HG03280 (cell line): ENCODE measurements at regions not wholly inside any gene's neighbourhood (a gene's known extent, or its start where the extent isn't known, plus 50 kb on each side); places are given as distances from the start of the nearest gene placed in this dataset.
"Not testable (repeated sequence)": the region's sequence is repeated elsewhere in the genome, so short reads cannot be mapped to it uniquely, and the experiment has no call there.

Experiments used
- ATAC-seq: cut with Tn5 transposase; IDR thresholded peaks from one replicate; pipeline ENCODE4 v1.9.1; 2021; ENCODE audit warnings: mild to moderate bottlenecking, moderate library complexity; ENCODE audit not compliant: unreplicated experiment

DNA sequence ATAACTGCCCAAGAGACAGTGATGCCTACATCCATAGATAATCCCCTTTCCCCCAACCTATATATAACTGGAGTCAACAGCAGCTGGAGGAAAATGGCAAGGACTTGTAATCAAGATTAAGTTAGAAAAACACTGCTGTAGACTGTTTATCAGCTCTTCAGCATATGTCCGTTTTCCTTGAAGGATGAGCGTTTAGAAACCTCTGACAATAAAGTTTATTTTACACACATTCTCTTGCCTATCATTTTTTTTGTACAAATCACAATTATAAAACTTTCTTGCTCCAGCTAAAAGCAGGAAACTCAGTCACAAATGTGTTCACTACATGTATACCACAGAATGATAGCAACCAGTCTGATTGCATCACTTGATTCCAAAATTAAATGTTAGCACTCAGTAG is 50.8 kb downstream of the PPIAL4G start:
- not testable (repeated sequence) for ATAC-seq

DNA sequence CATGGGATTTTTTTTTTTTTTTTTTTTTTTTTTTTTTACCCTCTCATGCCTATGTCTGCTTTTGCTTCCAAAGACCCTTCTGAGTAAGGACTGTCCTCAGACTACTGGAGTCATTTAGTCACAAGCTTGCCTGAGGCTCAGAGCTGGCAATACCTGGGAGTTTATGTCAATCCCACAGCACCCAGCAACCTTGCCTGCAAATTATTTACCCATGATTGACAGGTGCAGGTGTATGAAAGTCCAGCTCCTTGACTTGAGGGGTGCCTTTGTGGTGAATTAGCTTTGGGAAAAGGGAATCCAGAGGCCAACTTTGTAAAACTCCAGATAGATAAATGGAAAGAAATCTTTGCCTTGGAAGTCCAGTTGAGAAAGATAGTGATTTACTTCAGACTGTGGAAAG is 53.2 kb downstream of the PPIAL4G start:
- ATAC-seq, result not testable (repeated sequence)

DNA sequence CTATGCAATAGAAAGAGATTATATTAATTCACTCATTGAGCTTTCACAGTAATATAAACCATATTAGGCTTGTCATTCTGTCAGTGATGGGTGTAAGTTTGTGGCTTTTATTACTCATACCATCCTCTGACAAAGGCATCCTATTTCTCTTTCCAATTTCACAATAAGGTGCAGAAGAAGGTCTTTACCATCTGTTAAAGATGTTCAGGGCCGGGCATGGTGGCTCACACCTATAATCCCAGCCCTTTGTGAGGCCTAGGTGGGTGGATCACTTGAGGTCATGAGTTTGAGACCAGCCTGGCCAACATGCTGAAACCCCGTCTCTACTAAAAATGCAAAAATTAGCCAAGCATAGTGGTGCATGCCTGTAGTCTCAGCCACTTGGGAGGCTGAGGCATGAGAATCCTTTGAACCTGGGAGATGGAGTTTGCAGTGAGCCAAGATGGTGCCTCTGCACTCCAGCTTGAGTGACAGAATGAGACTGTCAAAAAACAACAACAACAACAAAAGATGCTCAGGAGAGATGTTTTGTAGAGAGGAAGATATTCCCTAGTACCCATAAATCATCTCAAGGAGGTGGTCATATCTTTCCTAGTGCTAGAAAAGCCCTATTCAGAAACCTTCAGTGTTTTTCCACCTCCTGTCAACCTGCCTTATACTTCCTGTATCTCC is 56.0 kb downstream of the PPIAL4G start:
- ATAC-seq, result not testable (repeated sequence)

DNA sequence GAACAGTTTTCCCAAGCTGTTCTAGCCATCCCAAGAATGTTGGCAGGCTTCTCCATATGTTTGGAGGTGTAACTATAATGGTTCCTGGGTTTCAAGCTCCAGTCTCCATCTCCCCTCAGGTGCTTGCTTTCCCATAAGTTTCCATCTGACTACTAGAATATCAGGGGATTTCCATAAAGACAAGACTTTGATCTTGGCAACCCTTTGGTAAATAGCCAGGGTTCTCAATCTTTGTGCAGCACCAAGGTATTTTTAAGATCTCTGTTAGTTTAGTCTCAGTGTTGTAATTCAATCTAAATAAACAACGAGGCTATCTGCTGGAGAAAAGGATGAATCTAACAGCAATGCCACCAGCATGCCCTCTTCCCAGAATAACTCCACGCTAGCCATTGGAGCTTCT is 56.7 kb downstream of the PPIAL4G start:
- ATAC-seq, result not testable (repeated sequence)

DNA sequence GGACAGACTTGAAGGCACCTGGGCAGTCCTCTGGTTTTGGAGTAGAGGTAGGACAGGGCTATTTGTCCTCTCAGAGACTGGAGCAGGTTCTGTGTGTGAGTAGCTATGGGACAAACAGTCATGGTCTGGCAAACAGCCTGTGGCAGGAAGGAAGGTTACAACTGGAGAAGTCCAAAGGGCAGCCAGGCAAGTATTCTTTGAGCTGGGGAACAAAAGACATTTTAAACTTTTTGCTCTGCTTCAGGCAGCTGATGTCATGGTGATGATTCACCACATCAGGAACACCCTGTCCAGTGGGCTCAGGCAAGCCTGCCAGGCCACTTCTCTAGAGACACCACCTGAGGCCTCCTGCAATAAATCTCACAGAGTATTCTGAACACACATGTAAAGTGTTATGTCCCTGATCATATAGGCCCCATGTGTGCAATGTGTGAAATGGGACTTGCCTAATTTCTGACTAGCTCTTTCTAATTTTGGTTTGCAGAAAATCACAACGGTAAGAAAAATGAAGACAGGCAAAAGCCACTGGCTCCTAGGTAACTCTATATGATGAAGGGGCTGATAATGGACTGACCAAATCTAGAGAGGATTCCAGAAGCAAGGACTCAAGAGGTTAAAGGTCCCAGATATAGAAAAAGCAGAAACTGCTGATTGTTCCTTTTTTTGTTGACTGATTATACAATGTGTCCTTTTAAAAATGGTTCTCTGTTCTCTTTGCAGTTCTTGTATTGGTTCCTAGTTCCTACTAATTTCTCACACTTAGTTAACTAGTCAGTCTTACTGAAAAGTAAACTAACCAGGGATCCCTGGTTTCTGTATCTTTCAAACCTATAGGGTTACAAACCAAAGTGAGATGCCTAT is 58.7 kb downstream of the PPIAL4G start:
- not testable (repeated sequence) for ATAC-seq

DNA sequence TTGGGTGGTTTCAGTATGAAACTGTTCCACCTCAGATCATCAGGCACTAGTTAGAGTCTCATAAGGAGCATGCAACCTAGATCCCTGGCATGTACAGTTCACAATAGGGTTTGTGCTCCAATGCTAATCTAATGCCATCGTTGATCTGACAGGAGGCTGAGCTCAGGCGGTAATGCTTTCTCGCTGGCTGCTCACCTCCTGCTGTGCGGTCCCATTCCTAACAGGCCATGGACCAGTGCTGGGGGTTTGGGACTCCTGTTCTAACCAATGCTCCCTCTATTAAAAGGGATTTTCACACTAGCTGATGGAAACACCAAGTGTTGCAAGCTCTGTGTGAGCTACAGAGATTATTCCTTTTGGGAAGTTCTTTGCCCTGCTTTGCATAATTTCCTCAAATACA is 60.2 kb downstream of the PPIAL4G start:
- not testable (repeated sequence) for ATAC-seq

DNA sequence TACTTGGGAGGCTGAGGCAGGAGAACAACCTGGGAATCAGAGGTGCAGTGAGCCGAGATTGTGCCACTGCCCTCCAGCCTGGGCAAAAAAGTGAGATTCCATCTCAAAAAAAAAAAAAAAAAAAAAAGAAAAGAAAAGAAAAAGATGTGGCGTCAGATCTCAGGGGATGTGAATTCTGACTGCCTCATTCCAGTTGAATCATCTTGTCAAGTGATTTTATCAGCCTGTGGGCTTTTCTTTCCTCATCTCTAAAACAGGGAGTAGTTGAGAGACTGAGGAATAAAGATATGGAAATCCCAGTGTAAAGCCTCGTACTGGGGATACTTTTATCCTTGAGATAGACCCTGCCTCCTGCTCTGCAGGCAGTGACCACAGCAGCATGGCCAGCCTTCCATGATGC is 65.9 kb downstream of the PPIAL4G start:
- ATAC-seq, result not testable (repeated sequence)

DNA sequence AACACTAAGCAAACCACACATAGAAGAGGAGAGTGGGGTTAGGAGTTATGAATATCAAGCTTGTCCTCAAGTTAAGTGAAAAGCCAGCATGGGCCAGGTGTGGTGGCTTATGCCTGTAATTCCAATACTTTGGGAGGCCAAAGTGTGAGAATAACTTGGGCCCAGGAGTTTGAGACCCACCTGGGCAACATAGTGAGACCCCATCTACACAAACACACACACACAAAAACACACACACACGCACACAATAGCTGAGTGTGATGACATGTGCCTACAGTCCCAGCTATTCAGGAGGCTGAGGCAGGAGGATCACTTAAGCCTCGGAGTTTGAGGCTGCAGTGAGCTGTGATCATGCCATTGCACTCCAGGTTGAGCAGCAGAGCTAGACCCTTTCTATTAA is 69.7 kb downstream of the PPIAL4G start:
- not testable (repeated sequence) for ATAC-seq

DNA sequence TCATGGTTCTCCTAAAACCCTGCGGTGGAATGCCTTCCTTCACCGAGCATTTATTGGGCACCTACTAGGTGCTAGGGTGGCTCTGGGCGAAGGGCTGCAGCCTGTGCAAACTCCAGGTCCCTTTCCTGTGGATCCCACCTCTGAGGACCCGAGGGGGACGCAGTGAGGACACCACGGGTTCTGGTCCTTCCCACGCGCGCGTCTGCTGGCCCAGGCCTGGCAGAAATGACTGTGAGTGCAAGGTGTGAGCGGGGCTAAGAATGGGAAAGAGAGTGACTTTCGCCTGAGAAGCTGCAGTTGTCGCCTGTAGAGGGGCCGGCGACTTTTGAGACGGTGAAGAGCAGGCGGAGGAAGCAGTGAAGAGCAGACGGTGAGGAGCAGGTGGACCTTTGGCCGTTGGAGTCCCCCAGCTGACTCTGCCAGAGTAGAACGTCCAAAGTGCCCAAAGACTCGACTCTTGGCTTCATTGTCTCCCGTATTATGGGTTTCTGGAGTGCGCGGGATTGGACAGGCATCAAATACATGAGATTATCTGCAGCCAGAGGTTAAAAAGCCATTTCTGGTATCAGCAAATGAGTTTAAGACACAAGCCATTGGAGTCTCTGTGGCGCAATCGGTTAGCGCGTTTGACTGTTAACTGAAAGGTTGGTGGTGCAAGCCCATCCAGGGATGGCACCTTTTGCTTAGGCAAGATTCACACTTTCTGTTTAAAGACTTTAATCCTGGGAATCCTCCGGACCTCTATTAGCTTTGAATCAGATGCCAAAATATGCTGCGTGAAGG is 78.1 kb downstream of the PPIAL4G start:
- ATAC-seq, result not testable (repeated sequence)

DNA sequence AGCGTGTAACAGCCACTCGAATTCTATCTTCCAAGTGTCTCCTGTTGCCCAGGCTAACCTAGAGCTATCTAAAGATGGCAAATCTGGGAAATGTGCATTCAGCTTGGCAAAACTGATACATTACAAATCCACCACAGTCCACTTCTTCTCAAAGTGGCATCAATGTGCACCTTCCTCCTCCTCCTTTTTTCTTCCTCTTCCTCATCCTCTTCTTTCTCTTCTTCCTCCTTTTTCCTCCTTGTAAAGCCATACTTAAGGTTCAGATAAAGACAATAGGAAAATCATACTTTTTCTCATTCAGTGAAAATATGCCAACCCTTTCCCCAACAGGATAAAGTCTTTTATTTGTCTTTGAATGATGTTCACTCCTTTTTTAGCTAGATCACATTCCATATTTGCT is 79.2 kb downstream of the PPIAL4G start:
- not testable (repeated sequence) for ATAC-seq

DNA sequence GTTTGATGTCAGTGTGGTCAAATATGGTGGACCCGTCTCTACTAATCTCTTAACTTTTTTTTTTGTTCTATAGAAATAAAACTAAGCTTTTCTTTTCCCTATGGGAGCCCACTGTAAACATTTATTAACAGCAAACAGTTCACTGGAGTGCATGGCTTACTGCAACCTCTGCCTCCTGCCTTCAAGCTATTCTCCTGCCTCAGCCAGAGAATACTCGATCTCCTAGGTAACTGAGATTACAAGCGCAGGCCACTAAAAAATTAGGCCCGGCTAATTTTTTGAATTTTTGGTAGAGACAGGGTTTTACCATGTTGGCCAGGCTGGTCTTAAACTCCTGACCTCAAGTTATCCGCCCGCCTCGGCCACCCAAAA is 80.0 kb downstream of the PPIAL4G start:
- not testable (repeated sequence) for ATAC-seq

DNA sequence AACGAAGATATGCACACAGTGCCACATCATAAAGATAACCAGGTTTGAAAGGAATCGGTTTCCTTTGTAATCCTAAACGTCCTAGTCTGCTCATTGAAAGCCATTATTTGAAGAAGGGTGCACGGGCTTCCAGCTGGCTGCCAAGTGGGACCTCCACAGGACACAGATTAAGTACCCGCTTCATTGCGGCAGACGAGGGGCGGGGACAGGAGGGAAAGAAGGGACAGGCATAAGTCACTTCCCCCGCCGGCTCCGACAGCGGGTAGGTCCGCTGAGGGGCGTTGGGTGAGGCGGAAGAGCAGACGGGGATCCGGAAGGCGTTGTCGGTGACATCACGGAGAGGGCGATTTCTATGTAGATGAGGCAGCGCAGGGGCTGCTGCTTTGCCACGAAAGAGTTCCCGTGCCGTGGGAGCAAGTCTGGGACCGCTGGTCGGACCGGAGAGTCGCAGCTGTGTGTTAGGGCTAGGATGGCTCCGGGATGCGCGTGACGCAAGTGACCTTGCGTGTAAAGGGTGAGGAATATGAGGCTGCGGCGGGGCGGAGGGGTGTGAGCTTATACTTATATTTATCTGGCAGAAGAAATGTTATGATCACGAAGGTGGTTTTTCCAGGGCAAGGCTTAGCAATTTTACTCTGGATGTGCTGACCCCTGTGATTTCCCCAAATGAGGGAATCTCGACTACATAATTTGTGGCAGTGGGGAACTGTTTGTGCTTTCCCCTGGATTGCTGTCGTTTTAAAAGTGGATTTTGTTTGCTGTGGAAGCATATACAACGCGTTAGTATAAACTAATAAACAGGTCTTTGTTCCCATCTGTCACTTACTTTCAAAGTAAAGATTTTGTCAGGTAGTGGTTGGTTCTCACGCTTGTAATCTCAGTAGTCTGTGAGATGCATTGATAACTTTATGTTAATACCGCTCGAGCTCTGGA is 80.7 kb downstream of the PPIAL4G start:
- ATAC-seq, result peak; percentile 88

DNA sequence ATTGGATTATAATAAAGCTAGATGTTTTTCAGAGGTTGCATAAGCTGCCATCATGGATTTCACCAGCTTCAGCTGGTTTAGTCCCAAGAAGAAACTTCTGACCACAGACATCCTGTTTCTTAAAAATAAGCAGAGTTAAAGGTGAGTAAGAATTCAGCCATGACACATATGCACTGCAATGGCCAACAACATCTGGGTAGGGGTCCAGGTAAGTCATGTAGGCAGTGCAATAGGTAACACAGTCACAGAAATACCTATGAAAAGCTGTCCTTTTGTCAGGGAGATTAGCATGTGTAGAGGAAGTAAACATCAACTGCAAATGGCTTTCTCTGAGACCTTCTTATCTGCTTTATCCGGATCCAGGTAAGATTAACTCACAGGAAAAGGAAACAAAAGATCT is 85.6 kb downstream of the PPIAL4G start:
- ATAC-seq, result not testable (repeated sequence)

DNA sequence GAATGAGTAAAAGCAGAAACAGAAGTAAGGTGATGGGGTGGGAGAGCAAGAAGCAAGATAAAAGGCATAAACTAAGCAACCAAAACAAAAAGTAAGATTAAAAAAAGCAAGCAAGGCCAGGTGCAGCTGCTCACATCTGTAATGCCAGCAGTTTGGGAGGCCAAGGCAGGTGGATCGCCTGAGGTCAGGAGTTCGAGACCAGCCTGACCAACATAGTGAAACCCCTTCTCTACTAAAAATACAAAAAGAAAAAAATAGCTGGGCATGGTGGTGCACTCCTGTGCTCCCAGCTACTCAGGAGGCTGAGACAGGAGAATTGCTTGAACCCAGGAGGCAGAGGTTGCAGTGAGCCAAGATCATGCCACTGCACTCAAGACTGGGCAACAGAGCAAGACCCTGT is 90.6 kb downstream of the PPIAL4G start:
- ATAC-seq, result not testable (repeated sequence)

DNA sequence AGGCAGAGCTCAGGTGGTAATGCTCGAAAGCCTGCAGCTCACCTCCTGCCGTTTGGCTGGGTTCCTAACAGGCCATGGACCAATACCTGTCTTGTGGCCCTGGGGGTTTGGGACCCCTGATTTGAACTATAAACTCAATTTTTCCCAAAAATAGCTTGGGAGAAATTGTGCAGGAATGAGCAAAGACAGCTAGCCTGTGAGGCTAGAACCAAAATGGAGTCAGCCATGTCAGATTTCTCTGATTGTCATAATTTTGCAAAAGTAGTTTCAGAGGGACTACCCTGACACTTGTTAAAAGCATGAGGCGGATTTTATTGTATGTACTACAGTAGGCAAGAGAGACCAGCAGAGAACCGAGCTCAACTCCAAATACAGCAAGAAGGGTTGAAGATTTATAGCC is 91.8 kb downstream of the PPIAL4G start:
- not testable (repeated sequence) for ATAC-seq

DNA sequence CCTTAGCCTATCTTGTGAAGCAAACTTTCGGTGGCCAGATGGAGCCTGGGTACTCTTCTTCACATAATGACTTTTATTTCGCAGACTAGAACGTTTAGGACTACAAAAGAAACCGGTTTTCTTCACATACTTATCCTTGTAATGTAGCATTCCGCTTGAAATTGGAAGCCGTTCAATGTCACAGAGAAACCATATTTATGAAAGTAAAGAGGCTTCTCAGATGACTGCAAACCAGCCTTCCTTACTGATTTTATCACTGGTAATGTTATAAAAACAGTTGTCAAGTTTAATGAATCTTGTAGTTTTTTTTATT is 94.1 kb downstream of the PPIAL4G start:
- ATAC-seq, result no peak

DNA sequence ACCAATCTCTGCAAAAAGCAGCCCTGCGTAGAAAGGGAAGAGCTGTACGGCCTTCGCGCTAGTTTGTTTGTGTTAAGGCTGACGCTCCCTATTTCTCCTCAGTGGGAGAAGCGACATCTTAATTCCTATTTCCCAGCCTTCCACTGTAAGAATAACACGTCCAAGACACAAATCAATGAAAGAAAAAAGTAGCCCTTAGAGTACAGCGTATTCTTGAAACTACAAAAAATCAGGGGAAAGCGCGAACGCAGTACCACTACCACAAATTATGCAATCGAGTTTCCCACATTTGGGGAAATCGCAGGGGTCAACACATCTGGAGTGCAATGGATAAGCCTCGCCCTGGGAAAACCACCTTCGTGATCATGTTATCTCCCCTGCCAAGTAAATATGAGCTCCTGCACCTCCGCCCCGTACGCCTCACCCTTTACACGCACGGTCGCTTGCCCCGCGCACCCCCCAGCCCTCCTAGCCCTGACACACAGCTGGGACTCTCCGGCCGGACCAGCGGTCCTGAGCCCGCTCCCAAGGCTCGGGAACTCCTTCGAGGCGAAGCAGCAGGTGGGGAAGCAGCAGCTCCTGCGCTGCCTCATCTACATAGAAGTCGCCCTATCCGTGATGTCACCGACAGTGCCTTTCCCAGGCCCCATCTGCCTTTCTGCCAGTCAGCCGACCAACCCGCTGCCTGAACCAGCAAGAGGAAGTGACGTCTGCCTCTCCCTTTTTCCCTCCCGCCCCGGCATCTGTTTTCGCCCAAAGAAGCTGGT is 94.7 kb downstream of the PPIAL4G start:
- peak; percentile 76 for ATAC-seq

DNA sequence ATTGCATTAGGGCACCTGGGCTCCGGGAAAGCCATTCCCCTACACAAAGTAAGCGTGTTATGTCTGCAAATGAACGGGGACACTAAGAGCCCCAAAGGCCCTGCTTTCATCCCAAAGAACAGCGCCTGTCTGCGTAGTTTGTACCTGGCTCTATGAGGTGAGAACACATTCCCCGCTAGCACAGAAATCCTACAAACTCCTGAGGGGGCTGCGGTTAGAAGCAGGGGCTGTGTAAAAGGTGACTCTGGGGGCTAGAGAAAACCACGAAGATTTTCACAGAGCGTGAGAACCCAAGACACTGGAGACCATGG is 95.2 kb downstream of the PPIAL4G start:
- ATAC-seq, result not testable (repeated sequence)

DNA sequence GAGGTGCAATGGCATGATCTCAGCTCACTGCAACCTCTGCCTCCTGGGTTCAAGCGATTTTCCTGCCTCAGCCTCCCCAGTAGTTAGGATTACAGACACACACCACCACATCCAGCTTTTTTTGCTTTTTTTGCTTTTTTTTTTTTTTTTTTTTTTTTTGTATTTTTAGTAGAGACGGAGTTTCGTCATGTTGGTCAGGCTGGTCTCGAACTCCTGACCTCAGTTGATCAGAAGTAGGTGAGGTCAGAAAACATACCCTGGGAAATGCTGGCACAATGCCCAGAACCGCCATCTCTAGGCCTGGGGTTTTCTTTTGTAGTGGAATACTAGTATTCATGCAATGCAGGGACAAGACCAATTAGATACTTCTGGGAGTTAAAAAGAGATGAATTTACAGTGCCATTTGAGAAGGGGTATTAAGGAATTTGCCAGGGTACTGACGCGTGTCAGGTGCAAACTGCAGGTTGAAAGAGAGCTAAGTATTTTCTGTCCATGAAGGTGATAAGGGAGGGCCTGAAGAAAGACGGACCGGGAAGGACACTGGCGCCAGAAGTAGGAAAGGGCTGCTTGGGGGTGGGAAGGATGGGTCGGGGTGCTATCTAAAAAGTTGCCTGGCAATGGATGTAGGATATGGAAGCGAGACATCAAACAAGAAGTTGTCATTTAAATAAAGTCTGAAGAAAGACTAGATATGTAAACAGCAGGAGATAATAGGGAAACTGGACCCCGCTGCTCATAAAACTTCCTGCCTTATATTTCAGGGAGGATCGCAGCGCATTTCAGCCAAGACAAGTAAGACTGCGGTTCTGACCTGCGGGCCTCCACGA is 95.8 kb downstream of the PPIAL4G start:
- ATAC-seq, result not testable (repeated sequence)
